CD14-positive monocyte (primary cell): ENCODE measurements at regions not wholly inside any gene's neighbourhood (a gene's known extent, or its start where the extent isn't known, plus 50 kb on each side); places are given as distances from the start of the nearest gene placed in this dataset.

ENCODE experiments used
- DNase-seq, 3 donors: peaks; one replicate each; pipeline ENCODE4 v3.0.0-alpha.2; 2011 to 2022
- H2AFZ ChIP-seq: 2 replicates; pipeline ENCODE4 v1.6.0; 2012; ENCODE audit warnings: mild to moderate bottlenecking, low read depth, low read length, inconsistent platforms; ENCODE audit not compliant: insufficient read depth, poor library complexity, severe bottlenecking
- H3K27ac ChIP-seq, 2 donors: 1 replicate in 1 of 2; 2 replicates in 1 of 2; pipeline ENCODE4 v1.5.1; 2012 to 2013; ENCODE audit warnings: low read length in 2 of 2, control low read depth in 1 of 2, inconsistent platforms in 1 of 2, low read depth in 1 of 2, mild to moderate bottlenecking in 1 of 2
- H3K27me3 ChIP-seq, 2 donors: one replicate each; pipeline versions ENCODE4 v1.6.0 to v1.6.1; 2011 to 2013; ENCODE audit warnings: low read length in 2 of 2; ENCODE audit not compliant: control insufficient read depth in 2 of 2, insufficient read depth in 2 of 2
- H3K36me3 ChIP-seq, 2 donors: replicated peaks in 1 of 2; 1 replicate in 1 of 2; 2 replicates in 1 of 2; pipeline versions ENCODE4 v1.5.1 to v1.6.1; 2012 to 2013; ENCODE audit warnings: low read length in 2 of 2, control low read depth in 1 of 2, inconsistent platforms in 1 of 2, mild to moderate bottlenecking in 1 of 2; ENCODE audit not compliant: insufficient read depth in 2 of 2, control insufficient read depth in 1 of 2
- H3K4me1 ChIP-seq, 2 donors: 1 replicate in 1 of 2; 2 replicates in 1 of 2; pipeline versions ENCODE4 v1.5.1 to v1.6.1; 2012 to 2013; ENCODE audit warnings: low read length in 2 of 2, control low read depth in 1 of 2, inconsistent platforms in 1 of 2, mild to moderate bottlenecking in 1 of 2, moderate library complexity in 1 of 2; ENCODE audit not compliant: insufficient read depth in 2 of 2, control insufficient read depth in 1 of 2
- H3K4me2 ChIP-seq: replicated peaks from 2 replicates; pipeline ENCODE3; 2012; ENCODE audit warnings: low read length, moderate library complexity, mild to moderate bottlenecking; ENCODE audit not compliant: poor library complexity, severe bottlenecking; ENCODE audit errors: extremely low read depth
- H3K4me3 ChIP-seq, 3 experiments: fragments of 200-600 bp in 1 of 3; sonication (generic) in 1 of 3; replicated peaks in 1 of 3; 1 replicate in 2 of 3; 2 replicates in 1 of 3; pipeline ENCODE4 v1.5.1; 2011 to 2013; ENCODE audit warnings: low read length in 3 of 3, mild to moderate bottlenecking in 3 of 3, control low read depth in 2 of 3, low read depth in 2 of 3, inconsistent platforms in 1 of 3, moderate library complexity in 1 of 3
- H3K79me2 ChIP-seq: 2 replicates; pipeline ENCODE4 v1.6.0; 2012; ENCODE audit warnings: mild to moderate bottlenecking, control low read depth, inconsistent platforms, low read length, moderate library complexity; ENCODE audit not compliant: insufficient read depth
- H3K9ac ChIP-seq: 2 replicates; pipeline ENCODE4 v1.6.0; 2017; ENCODE audit warnings: low read length, mild to moderate bottlenecking; ENCODE audit not compliant: insufficient read depth, poor library complexity, severe bottlenecking
- H3K9me3 ChIP-seq, 2 donors: replicated peaks in 1 of 2; 1 replicate in 1 of 2; 2 replicates in 1 of 2; pipeline versions ENCODE4 v1.5.1 to v1.6.1; 2012 to 2013; ENCODE audit warnings: low read length in 2 of 2, control low read depth in 1 of 2; ENCODE audit not compliant: control insufficient read depth in 1 of 2, insufficient read depth in 1 of 2
- H4K20me1 ChIP-seq: 2 replicates; pipeline ENCODE4 v1.6.0; 2012; ENCODE audit warnings: mild to moderate bottlenecking, low read length, control low read depth, moderate library complexity; ENCODE audit not compliant: insufficient read depth
- H3K27ac Mint-ChIP-seq, 7 donors: one replicate each; pipeline ENCODE4 v1.8.0; 2020; ENCODE audit warnings: mild to moderate bottlenecking in 7 of 7, mixed read lengths in 7 of 7, moderate library complexity in 6 of 7, inconsistent platforms in 2 of 7
- H3K27me3 Mint-ChIP-seq, 3 donors: one replicate each; pipeline ENCODE4 v1.8.0; 2021 to 2022; ENCODE audit warnings: low read depth in 3 of 3, mild to moderate bottlenecking in 3 of 3, mixed read lengths in 3 of 3, moderate library complexity in 3 of 3, inconsistent platforms in 1 of 3
- H3K36me3 Mint-ChIP-seq, 2 donors: one replicate each; pipeline ENCODE4 v1.8.0; 2020; ENCODE audit warnings: mixed read lengths in 2 of 2, inconsistent platforms in 1 of 2, mild to moderate bottlenecking in 1 of 2
- H3K4me1 Mint-ChIP-seq: one replicate; pipeline ENCODE4 v1.8.0; 2020; ENCODE audit warnings: mild to moderate bottlenecking, mixed read lengths
- H3K4me3 Mint-ChIP-seq, 2 donors: one replicate each; pipeline ENCODE4 v1.8.0; 2020; ENCODE audit warnings: mild to moderate bottlenecking in 2 of 2, mixed read lengths in 2 of 2, moderate library complexity in 1 of 2
- H3K9me3 Mint-ChIP-seq, 7 donors: one replicate each; pipeline ENCODE4 v1.8.0; 2020 to 2022; ENCODE audit warnings: mixed read lengths in 7 of 7, mild to moderate bottlenecking in 6 of 7, moderate library complexity in 6 of 7, inconsistent platforms in 2 of 7
- WGBS: methylation state at CpG from one replicate; pipeline ENCODE4 v1.1.5; 2013; ENCODE audit warnings: missing lambda C conversion rate; ENCODE audit not compliant: insufficient coverage; 5-methylcytosine and 5-hydroxymethylcytosine counted together
- intact Hi-C, 2 donors: fragments of 100-400 bp; cut with micrococcal nuclease; formaldehyde crosslinking; loops; one replicate each; pipeline versions ENCODE4 v1.15.0 to v1.15.1; 2023
- TF ChIP-seq, protein P1 (sequence below): fragments of 200-600 bp; IDR thresholded peaks from one replicate; pipeline ENCODE4 v1.8.0; 2022; ENCODE audit warnings: antibody characterized with exemption, mild to moderate bottlenecking

DNA sequence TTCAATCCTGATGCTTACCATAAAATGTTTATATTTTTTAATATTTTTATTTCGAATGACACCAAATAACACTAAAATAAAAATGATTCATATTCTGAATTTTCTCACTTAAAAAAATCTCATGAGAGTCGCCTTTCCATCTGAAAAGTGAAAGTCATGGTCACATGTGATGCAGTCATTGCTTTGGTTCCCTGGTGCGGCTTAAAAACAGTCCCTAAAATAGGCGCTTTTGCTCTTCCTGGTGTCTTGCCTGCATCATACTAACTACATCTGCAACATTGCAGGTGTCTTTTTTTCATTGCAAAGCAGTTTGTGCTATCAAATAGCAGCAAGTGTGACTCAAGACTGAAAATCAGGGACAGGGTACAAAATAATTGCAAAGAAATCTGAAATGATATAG is 185.2 kb upstream of the NREP start:
- Mint-ChIP-seq H3K4me1 (no peaks in the 10 kb centered on the region), H3K36me3 (no peaks in the 10 kb centered on the region), H3K4me3 (no peak overlapping the region), H3K9me3 (peaks cover 0 to 4% (median 1%) of the 10 kb centered on the region in 7 donors), H3K27ac (no peak overlapping the region), H3K27me3 (peaks cover 0 to 3% (median 2%) of the 10 kb centered on the region in 3 donors)
- H2AFZ ChIP-seq, result no peak overlapping the region
- no peaks in the 10 kb centered on the region for H3K79me2 ChIP-seq
- no peak overlapping the region for H3K9ac ChIP-seq
- peak in 1 of 3 donors; percentile 9 for DNase-seq
- intact Hi-C loops, result no loop called here
- H3K27me3 ChIP-seq, result no peaks in the 10 kb centered on the region
- H3K9me3 ChIP-seq, result no peaks in the 10 kb centered on the region
- WGBS, result 57% methylated on average over 1 of the region's 4 CpGs
- TF ChIP-seq, protein P1, sequence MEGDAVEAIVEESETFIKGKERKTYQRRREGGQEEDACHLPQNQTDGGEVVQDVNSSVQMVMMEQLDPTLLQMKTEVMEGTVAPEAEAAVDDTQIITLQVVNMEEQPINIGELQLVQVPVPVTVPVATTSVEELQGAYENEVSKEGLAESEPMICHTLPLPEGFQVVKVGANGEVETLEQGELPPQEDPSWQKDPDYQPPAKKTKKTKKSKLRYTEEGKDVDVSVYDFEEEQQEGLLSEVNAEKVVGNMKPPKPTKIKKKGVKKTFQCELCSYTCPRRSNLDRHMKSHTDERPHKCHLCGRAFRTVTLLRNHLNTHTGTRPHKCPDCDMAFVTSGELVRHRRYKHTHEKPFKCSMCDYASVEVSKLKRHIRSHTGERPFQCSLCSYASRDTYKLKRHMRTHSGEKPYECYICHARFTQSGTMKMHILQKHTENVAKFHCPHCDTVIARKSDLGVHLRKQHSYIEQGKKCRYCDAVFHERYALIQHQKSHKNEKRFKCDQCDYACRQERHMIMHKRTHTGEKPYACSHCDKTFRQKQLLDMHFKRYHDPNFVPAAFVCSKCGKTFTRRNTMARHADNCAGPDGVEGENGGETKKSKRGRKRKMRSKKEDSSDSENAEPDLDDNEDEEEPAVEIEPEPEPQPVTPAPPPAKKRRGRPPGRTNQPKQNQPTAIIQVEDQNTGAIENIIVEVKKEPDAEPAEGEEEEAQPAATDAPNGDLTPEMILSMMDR, result no peak
- no peaks in the 10 kb centered on the region for H3K4me1 ChIP-seq
- H3K27ac ChIP-seq, result no peak overlapping the region
- no peak overlapping the region for H3K4me2 ChIP-seq
- H3K36me3 ChIP-seq, result no peaks in the 10 kb centered on the region
- H3K4me3 ChIP-seq, result no peak overlapping the region
- no peaks in the 10 kb centered on the region for H4K20me1 ChIP-seq

DNA sequence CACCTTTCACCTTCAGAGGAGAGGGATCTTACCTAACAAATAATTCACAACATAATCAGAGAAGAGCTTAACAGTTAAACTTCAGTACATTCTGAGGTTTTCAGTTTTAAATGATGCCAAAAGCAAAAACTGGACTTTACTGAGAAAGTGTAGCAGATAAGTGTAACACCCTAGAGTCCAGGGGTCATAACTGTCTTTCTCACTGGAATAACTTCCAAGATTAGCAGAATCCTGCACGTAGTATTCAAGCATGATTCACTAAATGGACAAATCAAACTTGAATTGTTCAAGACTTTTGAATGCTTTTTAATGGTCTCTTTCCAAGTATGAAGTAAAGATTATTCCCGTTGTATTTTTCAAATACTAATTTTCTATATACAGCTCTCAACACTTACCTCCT is 180.1 kb upstream of the NREP start:
- no CpG with 5 or more reads among the region's 2 CpGs for WGBS
- TF ChIP-seq, protein P1, result no peak
- Histone ChIP-seq H3K79me2 (no peaks in the 10 kb centered on the region), H3K27ac (no peak overlapping the region), H3K36me3 (no peaks in the 10 kb centered on the region), H4K20me1 (no peaks in the 10 kb centered on the region), H3K27me3 (no peaks in the 10 kb centered on the region), H3K4me3 (no peak overlapping the region), H3K4me1 (no peaks in the 10 kb centered on the region), H3K9ac (no peak overlapping the region), H3K4me2 (no peak overlapping the region), H3K9me3 (no peaks in the 10 kb centered on the region), H2AFZ (no peak overlapping the region)
- Mint-ChIP-seq H3K27ac (no peak overlapping the region), H3K4me3 (no peak overlapping the region), H3K36me3 (no peaks in the 10 kb centered on the region), H3K9me3 (peaks cover 3 to 9% (median 7%) of the 10 kb centered on the region in 7 donors), H3K27me3 (peaks cover 0 to 2% (median 0%) of the 10 kb centered on the region in 3 donors), H3K4me1 (peaks cover 1% of the 10 kb centered on the region)
- intact Hi-C loops, result no loop called here
- no peak for DNase-seq
